HEK293 (cell line): ENCODE measurements at regions not wholly inside any gene's neighbourhood (a gene's known extent, or its start where the extent isn't known, plus 50 kb on each side); places are given as distances from the start of the nearest gene placed in this dataset.

Experiments used
- OVOL3 ChIP-seq: fragments of 450-650 bp; formaldehyde crosslinking; IDR thresholded peaks from 2 replicates; pipeline ENCODE4 v1.5.1; 2016; ENCODE audit warnings: missing biosample characterization, missing genetic modification characterization
- PRDM1 ChIP-seq: fragments of 450-650 bp; formaldehyde crosslinking; IDR thresholded peaks from 2 replicates; pipeline ENCODE4; 2016; ENCODE audit warnings: missing biosample characterization, missing genetic modification characterization
- REPIN1 ChIP-seq: fragments of 450-650 bp; formaldehyde crosslinking; IDR thresholded peaks from 2 replicates; pipeline ENCODE4 v1.5.1; 2017; ENCODE audit warnings: missing biosample characterization, missing genetic modification characterization, low read depth
- ZNF132 ChIP-seq: fragments of 450-650 bp; formaldehyde crosslinking; IDR thresholded peaks from 2 replicates; pipeline ENCODE4 v1.5.1; 2017; ENCODE audit warnings: missing biosample characterization, missing genetic modification characterization, borderline replicate concordance
- ZNF341 ChIP-seq: fragments of 450-650 bp; formaldehyde crosslinking; IDR thresholded peaks from 2 replicates; pipeline ENCODE4; 2016; ENCODE audit warnings: low read depth, missing biosample characterization, missing genetic modification characterization
- ZNF549 ChIP-seq: fragments of 450-650 bp; IDR thresholded peaks from 2 replicates; pipeline ENCODE4 v1.5.1; 2018; ENCODE audit warnings: missing biosample characterization, missing genetic modification characterization, mild to moderate bottlenecking, inconsistent platforms, moderate library complexity
- ZNF561 ChIP-seq: fragments of 450-650 bp; IDR thresholded peaks from 2 replicates; pipeline ENCODE4 v1.5.1; 2018; ENCODE audit warnings: missing biosample characterization, missing genetic modification characterization, borderline replicate concordance
- ZNF580 ChIP-seq: fragments of 450-650 bp; formaldehyde crosslinking; IDR thresholded peaks from 2 replicates; pipeline ENCODE4 v1.5.1; 2016; ENCODE audit warnings: missing biosample characterization, missing genetic modification characterization
- ZNF596 ChIP-seq: fragments of 450-650 bp; IDR thresholded peaks from 2 replicates; pipeline ENCODE4 v1.5.0; 2018; ENCODE audit warnings: missing biosample characterization, mild to moderate bottlenecking, missing genetic modification characterization, moderate library complexity
- TF ChIP-seq, protein P1 (sequence below): fragments of 450-650 bp; formaldehyde crosslinking; IDR thresholded peaks from 2 replicates; pipeline ENCODE4 v1.5.1; 2016; ENCODE audit warnings: missing biosample characterization, missing genetic modification characterization

DNA sequence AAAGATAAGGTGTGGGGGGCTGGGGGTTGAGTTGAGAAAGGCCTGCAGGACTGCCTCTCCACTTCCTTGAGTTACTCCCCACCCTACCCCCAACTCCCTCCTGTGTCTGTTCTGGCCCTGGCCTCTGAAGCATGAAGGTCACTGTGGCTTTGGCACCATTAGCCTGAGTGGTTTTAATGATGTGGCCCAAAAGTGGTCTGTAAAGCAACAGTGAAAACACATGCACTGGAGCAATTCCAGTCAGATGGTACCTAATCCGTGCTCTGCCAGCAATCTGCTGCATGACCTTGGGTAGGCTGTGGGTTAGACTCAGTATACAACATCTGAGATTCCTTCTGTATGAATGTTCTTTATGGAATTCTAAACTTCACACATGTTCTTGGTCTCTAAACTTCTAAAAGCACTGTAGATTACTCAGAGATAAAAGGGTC is 86.5 kb upstream of the ATP1A1 start:
- TF ChIP-seq, protein P1, sequence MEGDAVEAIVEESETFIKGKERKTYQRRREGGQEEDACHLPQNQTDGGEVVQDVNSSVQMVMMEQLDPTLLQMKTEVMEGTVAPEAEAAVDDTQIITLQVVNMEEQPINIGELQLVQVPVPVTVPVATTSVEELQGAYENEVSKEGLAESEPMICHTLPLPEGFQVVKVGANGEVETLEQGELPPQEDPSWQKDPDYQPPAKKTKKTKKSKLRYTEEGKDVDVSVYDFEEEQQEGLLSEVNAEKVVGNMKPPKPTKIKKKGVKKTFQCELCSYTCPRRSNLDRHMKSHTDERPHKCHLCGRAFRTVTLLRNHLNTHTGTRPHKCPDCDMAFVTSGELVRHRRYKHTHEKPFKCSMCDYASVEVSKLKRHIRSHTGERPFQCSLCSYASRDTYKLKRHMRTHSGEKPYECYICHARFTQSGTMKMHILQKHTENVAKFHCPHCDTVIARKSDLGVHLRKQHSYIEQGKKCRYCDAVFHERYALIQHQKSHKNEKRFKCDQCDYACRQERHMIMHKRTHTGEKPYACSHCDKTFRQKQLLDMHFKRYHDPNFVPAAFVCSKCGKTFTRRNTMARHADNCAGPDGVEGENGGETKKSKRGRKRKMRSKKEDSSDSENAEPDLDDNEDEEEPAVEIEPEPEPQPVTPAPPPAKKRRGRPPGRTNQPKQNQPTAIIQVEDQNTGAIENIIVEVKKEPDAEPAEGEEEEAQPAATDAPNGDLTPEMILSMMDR (tag by site-specific recombination) = no peak
- TF ChIP-seq PRDM1 (tag by site-specific recombination) (no peak), ZNF580 (tag by site-specific recombination) (no peak), REPIN1 (tag by site-specific recombination) (no peak), OVOL3 (tag by site-specific recombination) (no peak), ZNF596 (tag by site-specific recombination) (no peak), ZNF549 (tag by site-specific recombination) (no peak), ZNF132 (tag by site-specific recombination) (no peak), ZNF561 (tag by site-specific recombination) (no peak), ZNF341 (tag by site-specific recombination) (no peak)
